ENCODE measurements at regions not wholly inside any gene's neighbourhood (a gene's known extent, or its start where the extent isn't known, plus 50 kb on each side); places are given as distances from the start of the nearest gene placed in this dataset.
"Not testable (repeated sequence)": the region's sequence is repeated elsewhere in the genome, so short reads cannot be mapped to it uniquely, and the experiment has no call there.

DNA sequence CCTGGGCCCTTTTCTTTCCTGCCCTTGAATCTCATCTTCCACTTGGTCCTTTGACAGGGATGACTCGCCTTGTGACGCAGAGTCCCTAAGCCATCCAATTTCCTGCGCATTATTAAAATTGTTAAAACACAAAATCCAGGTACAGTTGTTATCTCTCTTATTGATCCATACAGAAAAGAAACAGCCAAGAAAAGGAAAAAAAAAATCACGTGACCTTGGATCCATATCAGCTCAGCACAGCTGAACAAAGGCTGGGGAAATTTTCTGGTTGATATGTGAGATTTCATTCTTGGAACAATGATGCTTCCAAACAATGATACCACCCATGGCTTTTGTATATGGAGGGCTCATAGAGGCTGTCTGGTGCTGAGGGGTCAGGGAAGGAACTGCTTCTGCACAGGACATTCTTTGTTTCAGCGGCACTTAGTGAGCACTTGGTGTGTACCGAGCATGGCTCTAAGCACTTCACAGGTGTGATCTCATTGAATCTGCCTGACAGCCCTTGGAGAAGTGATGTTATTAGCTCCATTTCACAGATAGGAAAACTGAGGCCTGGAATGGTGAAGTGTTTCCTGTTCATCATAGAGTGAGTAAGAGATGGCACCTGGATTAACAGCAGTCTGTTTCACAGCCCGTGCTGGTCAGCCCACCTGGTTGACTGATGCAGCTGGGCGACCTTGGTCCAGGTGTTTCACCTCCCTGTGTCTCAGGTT lies 155.0 kb upstream of the SULF2 start:
- DNase-seq = no peak

DNA sequence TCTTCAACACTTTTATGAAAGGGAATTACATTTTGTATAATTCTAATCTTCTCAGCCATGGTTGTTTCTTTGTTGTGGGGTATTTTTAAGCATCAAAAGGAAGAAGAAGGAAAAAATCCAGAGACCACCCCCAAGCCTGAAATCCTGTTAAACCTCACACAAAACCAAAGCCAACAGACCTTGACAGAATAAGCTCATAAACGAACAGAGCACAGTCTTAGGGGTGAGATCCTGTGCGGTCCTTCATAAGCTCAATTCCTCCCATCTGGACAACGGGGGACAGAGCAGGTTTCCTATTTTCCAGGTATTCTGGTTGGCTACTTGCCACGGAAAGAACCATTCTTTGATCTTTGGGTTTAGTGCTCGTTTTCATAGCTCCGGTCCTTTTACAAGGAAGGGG lies 151.3 kb upstream of the SULF2 start:
- DNase-seq = no peak

DNA sequence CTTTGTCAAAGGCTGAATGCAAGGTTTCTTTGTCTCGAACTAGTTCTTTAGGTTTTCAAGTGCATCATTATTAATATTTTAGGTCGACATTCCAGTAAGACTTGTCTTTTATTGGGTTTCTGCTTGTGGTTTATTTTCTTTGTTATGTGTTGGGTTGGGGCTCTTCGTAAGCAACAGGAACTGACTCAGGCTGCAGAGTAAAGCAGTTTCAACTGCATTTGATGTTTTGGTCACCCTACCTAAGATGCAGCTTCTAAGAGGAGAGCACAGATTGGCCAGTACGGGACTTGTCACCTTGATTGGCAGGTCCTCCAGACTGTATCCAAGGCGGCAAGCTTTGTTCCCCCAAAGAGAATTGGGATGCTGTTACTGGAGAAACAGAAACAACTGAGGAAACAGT lies 149.5 kb upstream of the SULF2 start:
- DNase-seq = no peak

DNA sequence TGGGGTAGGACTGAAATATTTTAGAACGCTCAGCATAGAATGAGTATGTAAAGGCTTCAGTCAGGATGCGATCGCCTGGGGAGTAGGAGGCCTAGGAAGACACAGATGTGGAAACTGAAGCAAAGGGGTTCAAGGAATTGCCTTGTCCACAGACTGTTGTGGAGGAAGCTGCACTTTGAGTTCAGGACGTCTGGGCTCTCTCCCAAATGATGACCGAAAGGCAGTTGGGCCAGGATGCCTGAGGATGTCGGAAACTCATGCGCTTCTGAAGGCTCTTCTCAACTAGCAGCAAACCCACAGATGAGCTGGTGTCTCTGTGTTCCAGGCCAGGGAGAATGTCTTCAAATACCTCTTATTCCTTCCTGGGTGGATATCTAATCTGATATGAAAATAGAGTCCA lies 146.2 kb upstream of the SULF2 start:
- DNase-seq = no peak

- no peak for DNase-seq
These were observed 145.7 kb upstream of the SULF2 start for GRCh38 chr20:47931002-47931401.

DNA sequence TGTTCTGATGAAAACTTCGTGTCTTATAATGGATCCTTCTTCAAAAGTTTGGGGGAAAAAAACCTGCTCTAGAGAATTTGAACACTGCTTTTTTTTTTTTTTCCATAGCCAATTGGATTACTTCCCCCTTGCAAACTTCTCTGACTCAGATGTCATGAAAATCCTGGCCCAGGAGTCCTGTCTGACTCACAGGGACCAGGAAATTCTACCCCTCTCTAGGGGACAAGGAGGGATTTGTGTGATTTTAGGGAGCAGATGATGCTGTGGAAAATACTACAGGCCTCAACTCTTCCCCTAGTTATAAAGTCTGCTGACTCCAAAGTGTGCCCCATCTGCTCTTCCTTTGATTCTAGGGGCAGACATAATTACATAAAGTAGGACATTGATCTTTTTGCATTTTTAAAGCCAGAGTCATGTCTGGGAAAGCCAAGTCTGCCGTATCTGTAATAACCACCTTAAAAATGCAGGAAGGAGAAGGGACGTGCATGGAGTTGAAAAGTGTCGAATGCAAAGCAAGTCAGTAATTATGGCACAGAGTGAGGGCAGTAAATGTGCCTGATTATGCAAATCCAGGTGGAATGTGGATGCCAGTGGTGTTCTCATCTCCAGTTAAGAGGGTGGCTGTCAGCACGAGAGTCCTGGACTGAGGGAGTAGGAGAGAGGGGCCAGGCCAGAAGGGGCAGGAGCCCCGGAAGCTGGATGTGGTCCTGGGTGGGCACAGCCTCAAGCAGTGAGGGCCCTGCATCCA lies 144.3 kb upstream of the SULF2 start:
- peak; percentile 99 for DNase-seq

DNA sequence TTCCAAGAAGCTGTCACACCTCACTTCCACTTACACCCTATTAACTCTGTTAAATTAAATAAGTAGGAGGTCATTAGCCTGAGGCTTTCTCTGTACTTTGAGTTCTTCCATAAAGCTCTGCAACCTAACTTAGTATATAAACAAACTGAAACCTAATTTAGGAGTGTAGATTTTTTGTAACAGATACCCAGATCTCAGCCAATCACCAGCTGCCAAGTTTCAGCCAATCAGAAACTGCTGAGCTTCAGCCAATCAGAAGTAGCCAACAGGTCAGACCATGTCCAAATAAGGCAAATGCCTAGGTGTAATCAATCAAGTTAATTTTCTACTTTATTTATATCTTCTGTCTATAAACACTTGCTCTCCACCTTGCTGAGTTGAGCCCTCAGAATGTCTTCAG lies 142.7 kb upstream of the SULF2 start:
- peak; percentile 45 for DNase-seq

- no peak for DNase-seq
These were observed 142.1 kb upstream of the SULF2 start for GRCh38 chr20:47927385-47927851.

DNA sequence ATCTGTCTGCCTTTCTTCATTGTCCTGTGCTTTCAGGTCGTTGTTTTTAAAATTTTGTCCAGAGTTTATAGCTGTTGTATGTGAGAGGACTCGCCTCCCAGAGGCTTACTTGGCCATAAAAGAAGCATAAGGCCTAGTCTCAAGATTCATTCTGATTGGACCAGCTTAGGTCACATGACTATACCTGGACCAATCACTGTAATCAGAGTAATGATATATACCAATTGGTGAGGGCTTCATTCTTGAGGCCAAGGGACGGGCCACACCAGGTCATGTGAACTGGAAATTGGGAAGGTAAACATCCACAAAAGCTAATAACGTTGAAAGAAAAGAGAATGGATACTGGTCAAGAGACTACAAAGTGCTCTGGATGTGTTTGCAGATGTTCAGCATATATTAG lies 141.4 kb upstream of the SULF2 start:
- DNase-seq = no peak

DNA sequence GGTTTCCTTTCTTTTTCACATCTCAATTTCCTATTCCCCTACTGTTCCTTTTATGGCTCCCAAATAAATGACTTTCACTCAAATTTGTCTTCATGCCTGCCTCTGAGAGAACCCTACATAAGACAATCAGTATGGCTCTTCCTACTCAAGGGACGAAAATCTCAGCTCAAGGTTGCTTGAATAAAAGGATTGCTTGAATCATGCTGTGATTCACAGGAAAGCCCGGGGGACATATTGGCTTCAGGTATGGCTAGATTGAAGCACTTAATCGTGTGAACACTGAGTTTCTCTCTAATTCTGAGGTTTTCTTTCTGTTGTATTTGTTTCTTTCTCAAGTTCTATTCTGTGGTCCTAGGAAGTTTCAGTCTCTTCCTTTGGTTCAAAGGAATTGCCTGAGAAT lies 140.3 kb upstream of the SULF2 start:
- DNase-seq = peak; percentile 21

DNA sequence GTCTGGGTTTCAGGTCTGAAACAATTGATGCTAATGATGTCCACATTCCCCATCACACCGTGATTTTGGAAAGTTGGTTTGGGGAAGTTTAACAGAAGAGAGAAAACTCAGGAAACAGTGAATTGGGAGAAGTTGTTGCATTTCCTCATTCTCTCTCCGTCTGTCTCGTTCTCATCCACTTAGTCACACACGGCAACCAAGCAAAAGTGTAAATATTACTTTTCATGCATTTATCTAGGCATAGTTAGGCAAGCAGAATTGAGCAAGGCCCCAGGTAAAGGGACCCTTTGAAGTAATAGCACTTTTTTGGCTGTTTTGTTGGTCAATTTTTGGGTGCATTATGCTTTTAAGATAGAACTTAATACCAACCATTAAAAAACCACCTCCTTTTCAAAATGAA lies 137.0 kb upstream of the SULF2 start:
- DNase-seq = no peak

DNA sequence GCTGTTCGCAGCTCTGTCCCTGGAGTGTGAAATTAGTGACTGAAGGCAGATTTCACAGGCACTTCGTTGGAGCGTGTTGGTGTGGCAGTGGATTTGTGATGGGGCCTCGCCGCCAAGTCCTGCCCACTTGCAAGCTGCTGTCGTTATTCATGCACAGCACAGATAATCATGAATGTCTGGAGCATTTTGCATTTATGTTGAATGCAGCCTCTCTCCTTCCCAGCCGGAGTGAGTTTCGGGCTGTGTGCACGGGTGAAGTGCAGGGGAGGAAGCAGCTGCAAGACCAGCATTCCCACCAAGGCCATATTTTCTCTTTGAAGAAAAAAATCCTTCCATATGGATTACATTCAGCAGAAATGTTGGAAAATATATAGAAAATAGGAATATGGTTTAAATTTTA lies 136.5 kb upstream of the SULF2 start:
- not testable (repeated sequence) for DNase-seq

DNA sequence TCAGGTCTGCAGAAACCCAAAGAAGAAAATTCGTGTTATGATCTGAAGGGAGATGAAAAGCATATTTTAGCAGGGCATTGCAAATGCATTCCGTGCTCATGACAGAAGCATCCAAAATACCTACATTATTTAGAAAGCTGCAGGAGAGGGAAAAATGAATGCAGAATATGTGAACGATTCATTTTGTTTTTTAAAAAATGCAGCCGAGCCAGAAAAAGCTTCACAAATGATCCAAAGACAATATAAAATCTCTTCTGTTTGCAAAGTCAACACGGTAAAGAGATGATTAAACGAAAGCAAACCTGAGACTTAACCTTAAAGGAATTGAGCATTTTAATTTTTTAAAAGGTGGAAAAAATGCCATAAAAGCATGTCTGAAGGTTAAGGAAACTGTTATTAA lies 136.1 kb upstream of the SULF2 start:
- DNase-seq = no peak

GRCh38 chr20:47917549-47918070 lies 132.3 kb upstream of the SULF2 start:
- DNase-seq = no peak

GRCh38 chr20:47915495-47915894 lies 130.2 kb upstream of the SULF2 start:
- no peak for DNase-seq

DNA sequence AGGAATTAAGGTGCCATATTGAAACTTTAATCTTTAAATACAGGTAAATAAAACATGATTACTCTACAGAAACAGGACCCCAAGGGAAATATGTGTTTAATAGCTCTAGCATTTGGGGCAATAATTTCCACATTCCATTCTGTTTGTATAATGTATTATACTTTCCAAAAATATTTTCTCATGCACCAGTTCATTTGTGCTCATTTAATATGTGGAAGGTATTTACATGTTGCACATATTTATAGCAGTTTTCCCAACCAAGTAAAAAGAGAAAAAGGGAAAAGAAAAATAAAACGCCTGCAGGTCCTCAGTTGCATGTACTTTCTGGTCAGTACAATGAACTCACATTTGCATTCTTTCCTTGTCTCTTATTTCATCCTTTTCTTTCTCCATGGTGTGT lies 129.5 kb upstream of the SULF2 start:
- DNase-seq = no peak

GRCh38 chr20:47912786-47913501 lies 127.7 kb upstream of the SULF2 start:
- not testable (repeated sequence) for DNase-seq

GRCh38 chr20:47912165-47912564 lies 126.9 kb upstream of the SULF2 start:
- DNase-seq = peak; percentile 38

DNA sequence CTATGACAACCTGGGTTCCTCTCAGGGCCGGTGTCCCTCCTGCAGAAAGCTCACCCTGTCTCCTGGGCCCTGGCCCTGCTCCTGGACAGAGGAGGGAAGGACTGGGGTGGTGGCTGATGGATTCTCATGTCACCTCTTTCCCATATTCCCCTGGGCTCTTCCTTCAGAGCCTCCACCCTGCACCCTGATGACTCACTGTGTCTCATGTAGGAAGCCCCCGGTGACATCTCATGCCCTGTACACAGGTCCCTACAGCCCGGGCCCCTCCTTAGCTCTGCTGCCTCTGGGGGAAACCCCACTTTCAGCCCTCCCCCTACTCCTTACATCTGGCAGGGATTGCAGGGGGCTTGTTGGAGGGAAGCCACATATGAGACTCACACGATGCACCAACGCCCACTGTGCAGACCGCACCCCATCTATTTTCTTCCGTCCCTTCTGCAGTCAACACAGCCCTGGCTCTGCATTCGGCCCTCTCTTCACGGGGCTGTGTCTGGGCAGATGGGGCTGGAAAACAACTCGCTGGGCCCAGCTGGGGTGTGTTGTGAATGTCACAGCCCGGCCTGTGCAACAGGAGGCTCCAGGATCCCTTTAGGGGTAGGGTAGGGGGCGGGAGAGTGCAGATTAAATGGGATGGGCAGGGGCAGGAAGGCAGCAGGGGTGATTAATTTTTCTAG lies 124.6 kb upstream of the SULF2 start:
- peak; percentile 58 for DNase-seq

GRCh38 chr20:47908361-47909035 lies 123.2 kb upstream of the SULF2 start:
- DNase-seq = peak; percentile 99

DNA sequence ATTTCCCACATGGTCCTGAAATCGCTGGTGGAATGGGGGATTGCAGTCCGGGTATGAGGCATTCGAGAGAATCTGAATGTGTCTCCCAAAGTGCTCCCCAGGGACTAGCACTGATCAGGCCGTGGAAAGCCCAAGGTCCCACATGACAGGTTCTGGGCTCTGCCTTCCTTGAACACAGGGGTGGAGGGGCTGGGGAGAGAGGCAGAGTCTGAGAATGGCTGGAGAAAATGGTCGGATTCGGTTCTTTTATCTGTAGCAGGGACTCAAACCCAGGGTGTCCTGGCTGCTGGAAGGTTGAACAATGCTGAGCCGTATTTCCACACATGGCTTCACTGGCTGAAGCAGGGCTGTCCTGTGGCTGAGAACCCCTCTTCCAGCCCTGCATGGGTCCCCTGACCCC lies 122.7 kb upstream of the SULF2 start:
- DNase-seq = peak; percentile 70

GRCh38 chr20:47907031-47907675 lies 121.9 kb upstream of the SULF2 start:
- DNase-seq = peak; percentile 95
